ENCODE measurements at regions not wholly inside any gene's neighbourhood (a gene's known extent, or its start where the extent isn't known, plus 50 kb on each side); places are given as distances from the start of the nearest gene placed in this dataset.

DNA sequence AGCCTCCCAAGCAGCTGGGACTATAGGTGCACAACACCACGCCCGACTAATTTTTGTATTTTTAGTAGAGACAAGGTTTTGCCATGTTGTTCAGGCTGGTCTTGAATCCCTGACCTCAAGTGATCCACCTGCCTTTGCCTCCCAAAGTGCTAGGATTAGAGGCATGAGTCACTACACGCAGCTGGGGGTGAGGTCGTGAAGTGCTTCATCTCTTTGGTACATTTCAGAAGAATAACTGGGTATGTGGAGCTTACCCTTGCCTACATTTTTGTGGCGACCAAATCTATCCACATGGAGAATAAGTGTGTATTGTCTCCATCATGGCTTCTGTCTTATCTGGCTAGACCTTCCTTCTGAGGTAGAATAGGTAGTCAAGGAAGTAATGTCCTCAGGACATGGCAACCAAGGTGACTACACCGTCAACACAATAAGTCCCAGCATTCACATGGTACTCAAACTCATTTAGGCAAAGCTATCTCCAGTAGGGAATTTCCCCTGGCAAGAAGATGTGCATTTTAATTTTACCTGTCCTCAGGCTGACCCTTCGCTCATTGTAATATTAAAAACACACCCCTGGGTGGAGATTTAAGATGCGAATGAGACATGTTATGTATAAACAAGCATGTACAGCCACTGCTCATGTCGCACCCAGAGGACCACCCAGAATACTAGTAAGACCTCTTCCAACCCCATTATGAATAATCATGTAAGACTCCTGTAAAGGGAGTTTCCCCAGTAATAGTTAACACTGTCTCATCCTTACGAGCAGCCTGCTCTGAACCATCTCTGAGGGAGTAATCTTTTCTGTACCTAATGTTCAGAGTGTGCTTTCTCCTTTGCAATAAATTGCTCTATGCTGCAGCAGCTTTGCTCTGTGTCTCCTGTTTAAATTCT is 1173.2 kb downstream of the TAF11L14 start:
- Histone ChIP-seq H3K4me1 (ENCODE audit: control insufficient read depth in 1 of 2, low read depth in 2 of 2) (no peaks in the 10 kb centered on the region), H3K9me3 (no peaks in the 10 kb centered on the region), H3K27me3 (replicated peaks; ENCODE audit: insufficient read depth) (no peaks in the 10 kb centered on the region), H3K36me3 (no peaks in the 10 kb centered on the region), H3K27ac (no peak overlapping the region), H3K4me3 (no peak overlapping the region)
- no peak for ATAC-seq (ENCODE audit: insufficient number of reproducible peaks, low FRiP score, low read depth)
- TF ChIP-seq, protein P1, sequence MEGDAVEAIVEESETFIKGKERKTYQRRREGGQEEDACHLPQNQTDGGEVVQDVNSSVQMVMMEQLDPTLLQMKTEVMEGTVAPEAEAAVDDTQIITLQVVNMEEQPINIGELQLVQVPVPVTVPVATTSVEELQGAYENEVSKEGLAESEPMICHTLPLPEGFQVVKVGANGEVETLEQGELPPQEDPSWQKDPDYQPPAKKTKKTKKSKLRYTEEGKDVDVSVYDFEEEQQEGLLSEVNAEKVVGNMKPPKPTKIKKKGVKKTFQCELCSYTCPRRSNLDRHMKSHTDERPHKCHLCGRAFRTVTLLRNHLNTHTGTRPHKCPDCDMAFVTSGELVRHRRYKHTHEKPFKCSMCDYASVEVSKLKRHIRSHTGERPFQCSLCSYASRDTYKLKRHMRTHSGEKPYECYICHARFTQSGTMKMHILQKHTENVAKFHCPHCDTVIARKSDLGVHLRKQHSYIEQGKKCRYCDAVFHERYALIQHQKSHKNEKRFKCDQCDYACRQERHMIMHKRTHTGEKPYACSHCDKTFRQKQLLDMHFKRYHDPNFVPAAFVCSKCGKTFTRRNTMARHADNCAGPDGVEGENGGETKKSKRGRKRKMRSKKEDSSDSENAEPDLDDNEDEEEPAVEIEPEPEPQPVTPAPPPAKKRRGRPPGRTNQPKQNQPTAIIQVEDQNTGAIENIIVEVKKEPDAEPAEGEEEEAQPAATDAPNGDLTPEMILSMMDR (IDR thresholded peaks at IDR 0.05): no peak
- DNase-seq (ENCODE audit: low spot score): no peak

- no peak for DNase-seq (ENCODE audit: low spot score)
- TF ChIP-seq, protein P1 (IDR thresholded peaks at IDR 0.05): no peak
- Histone ChIP-seq H3K9me3 (no peaks in the 10 kb centered on the region), H3K36me3 (no peaks in the 10 kb centered on the region), H3K27me3 (replicated peaks; ENCODE audit: insufficient read depth) (no peaks in the 10 kb centered on the region), H3K27ac (no peak overlapping the region), H3K4me3 (no peak overlapping the region), H3K4me1 (ENCODE audit: control insufficient read depth in 1 of 2, low read depth in 2 of 2) (no peaks in the 10 kb centered on the region)
- no peak for ATAC-seq (ENCODE audit: insufficient number of reproducible peaks, low FRiP score, low read depth)
These were observed 1176.3 kb downstream of the CDH18 start for GRCh38 chr5:18811661-18812060.

- H3K9me3 ChIP-seq: no peaks in the 10 kb centered on the region
- ATAC-seq (ENCODE audit: insufficient number of reproducible peaks, low FRiP score, low read depth) (no peak), DNase-seq (ENCODE audit: low spot score) (no peak)
- no peak overlapping the region for H3K27ac ChIP-seq
- H3K4me1 ChIP-seq (ENCODE audit: control insufficient read depth in 1 of 2, low read depth in 2 of 2): no peaks in the 10 kb centered on the region
- H3K27me3 ChIP-seq (replicated peaks; ENCODE audit: insufficient read depth): no peaks in the 10 kb centered on the region
- H3K36me3 ChIP-seq: no peaks in the 10 kb centered on the region
- TF ChIP-seq, protein P1 (IDR thresholded peaks at IDR 0.05): no peak
- no peak overlapping the region for H3K4me3 ChIP-seq
These were observed 1159.6 kb downstream of the CDH18 start for GRCh38 chr5:18828351-18828750.

GRCh38 chr5:18829539-18829938 is 1158.5 kb downstream of the CDH18 start:
- no peaks in the 10 kb centered on the region for H3K27me3 ChIP-seq (replicated peaks; ENCODE audit: insufficient read depth)
- H3K4me1 ChIP-seq (ENCODE audit: control insufficient read depth in 1 of 2, low read depth in 2 of 2): no peaks in the 10 kb centered on the region
- TF ChIP-seq, protein P1 (IDR thresholded peaks at IDR 0.05): no peak
- DNase-seq (ENCODE audit: low spot score) (no peak), ATAC-seq (ENCODE audit: insufficient number of reproducible peaks, low FRiP score, low read depth) (no peak)
- H3K4me3 ChIP-seq: no peak overlapping the region
- no peak overlapping the region for H3K27ac ChIP-seq
- no peaks in the 10 kb centered on the region for H3K36me3 ChIP-seq
- no peaks in the 10 kb centered on the region for H3K9me3 ChIP-seq

GRCh38 chr5:18850216-18850615 is 1137.8 kb downstream of the CDH18 start:
- H3K9me3 ChIP-seq: no peaks in the 10 kb centered on the region
- no peaks in the 10 kb centered on the region for H3K27me3 ChIP-seq (replicated peaks; ENCODE audit: insufficient read depth)
- H3K4me3 ChIP-seq: no peak overlapping the region
- H3K27ac ChIP-seq: no peak overlapping the region
- no peaks in the 10 kb centered on the region for H3K36me3 ChIP-seq
- TF ChIP-seq, protein P1 (IDR thresholded peaks at IDR 0.05): no peak
- H3K4me1 ChIP-seq (ENCODE audit: control insufficient read depth in 1 of 2, low read depth in 2 of 2): no peaks in the 10 kb centered on the region
- no peak for DNase-seq (ENCODE audit: low spot score)
- no peak for ATAC-seq (ENCODE audit: insufficient number of reproducible peaks, low FRiP score, low read depth)
